PC-9 (cell line): ENCODE measurements at regions not wholly inside any gene's neighbourhood (a gene's known extent, or its start where the extent isn't known, plus 50 kb on each side); places are given as distances from the start of the nearest gene placed in this dataset.

Experiments used
- EZH2 ChIP-seq: fragments of 200-600 bp; sonication (generic); IDR thresholded peaks from 2 replicates; pipeline ENCODE4 v1.8.0; 2017; ENCODE audit warnings: antibody characterized with exemption, low read depth
- TF ChIP-seq, protein P1 (sequence below): fragments of 200-600 bp; sonication (generic); conservative IDR thresholded peaks from 2 replicates; pipeline ENCODE4 v1.6.1; 2017; ENCODE audit warnings: mixed run types, antibody characterized with exemption, mild to moderate bottlenecking, moderate library complexity

GRCh38 chr14:55869397-55870049 is 248.7 kb upstream of the PELI2 start:
- TF ChIP-seq, protein P1, sequence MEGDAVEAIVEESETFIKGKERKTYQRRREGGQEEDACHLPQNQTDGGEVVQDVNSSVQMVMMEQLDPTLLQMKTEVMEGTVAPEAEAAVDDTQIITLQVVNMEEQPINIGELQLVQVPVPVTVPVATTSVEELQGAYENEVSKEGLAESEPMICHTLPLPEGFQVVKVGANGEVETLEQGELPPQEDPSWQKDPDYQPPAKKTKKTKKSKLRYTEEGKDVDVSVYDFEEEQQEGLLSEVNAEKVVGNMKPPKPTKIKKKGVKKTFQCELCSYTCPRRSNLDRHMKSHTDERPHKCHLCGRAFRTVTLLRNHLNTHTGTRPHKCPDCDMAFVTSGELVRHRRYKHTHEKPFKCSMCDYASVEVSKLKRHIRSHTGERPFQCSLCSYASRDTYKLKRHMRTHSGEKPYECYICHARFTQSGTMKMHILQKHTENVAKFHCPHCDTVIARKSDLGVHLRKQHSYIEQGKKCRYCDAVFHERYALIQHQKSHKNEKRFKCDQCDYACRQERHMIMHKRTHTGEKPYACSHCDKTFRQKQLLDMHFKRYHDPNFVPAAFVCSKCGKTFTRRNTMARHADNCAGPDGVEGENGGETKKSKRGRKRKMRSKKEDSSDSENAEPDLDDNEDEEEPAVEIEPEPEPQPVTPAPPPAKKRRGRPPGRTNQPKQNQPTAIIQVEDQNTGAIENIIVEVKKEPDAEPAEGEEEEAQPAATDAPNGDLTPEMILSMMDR, result no peak
- no peak for TF ChIP-seq EZH2
